HepG2 (cell line): ENCODE measurements at regions not wholly inside any gene's neighbourhood (a gene's known extent, or its start where the extent isn't known, plus 50 kb on each side); places are given as distances from the start of the nearest gene placed in this dataset.

Source experiments
- ATAC-seq: fragments of 200-7000 bp; cut with Tn5 transposase; 3 replicates; pipeline ENCODE4 v1.9.1; 2020; ENCODE audit warnings: mild to moderate bottlenecking, moderate library complexity
- BruUV-seq: library from RNA; stranded (reverse); fragments of 400-500 nt; replicated peaks from 2 replicates; lab custom pipeline; 2021; lab: Mats Ljungman, UMichigan
- CTCF ChIA-PET: fragments of 300-600 bp; formaldehyde crosslinking; extraction: SDS; loops from one replicate; lab custom pipeline; 2021; ENCODE audit warnings: low total read pairs, inconsistent platforms, low intra/inter-chr PET ratio; lab: Yijun Ruan, JAX
- POLR2A ChIA-PET: fragments of 350-600 bp; sonication (Branson Sonifier 250); formaldehyde crosslinking; loops from one replicate; lab custom pipeline; 2020; ENCODE audit warnings: antibody characterized with exemption, inconsistent platforms; lab: Yijun Ruan, JAX
- DNase-seq: peaks from one replicate; pipeline ENCODE4 v3.0.0-alpha.2; 2015; ENCODE audit warnings: low spot score
- FAIRE-seq: peaks from 3 replicates; lab custom pipeline; 2011; peaks lifted over from hg19 to GRCh38; lab: Jason Lieb, UNC
- H2AFZ ChIP-seq: one replicate; pipeline ENCODE4 v1.6.1; 2011; ENCODE audit warnings: low read length, inconsistent platforms
- H3K27ac ChIP-seq: fragments of 300-600 bp; 3 replicates; pipeline ENCODE4 v1.8.0; 2011; ENCODE audit warnings: mixed run types, mild to moderate bottlenecking, mixed read lengths, low read length, inconsistent platforms; ENCODE audit not compliant: insufficient read depth; ENCODE audit errors: extremely low read length
- H3K27me3 ChIP-seq, 2 experiments: fragments of 200-600 bp in 1 of 2; 2 replicates in 1 of 2; 3 replicates in 1 of 2; pipeline versions ENCODE4 v1.6.0 to v1.8.0; 2011; ENCODE audit warnings: low read length in 2 of 2, mild to moderate bottlenecking in 2 of 2, moderate library complexity in 2 of 2, inconsistent platforms in 1 of 2; ENCODE audit not compliant: insufficient read depth in 2 of 2, control insufficient read depth in 1 of 2
- H3K36me3 ChIP-seq, 2 experiments: fragments of 200-600 bp in 1 of 2; replicated peaks in 1 of 2; 2 replicates in 1 of 2; 3 replicates in 1 of 2; pipeline versions ENCODE4 v1.5.1 to v1.8.0; 2011; ENCODE audit warnings: low read length in 2 of 2, inconsistent platforms in 1 of 2; ENCODE audit not compliant: insufficient read depth in 2 of 2, control insufficient read depth in 1 of 2
- H3K4me1 ChIP-seq: 2 replicates; pipeline ENCODE4 v1.5.1; 2012; ENCODE audit warnings: low read length, inconsistent platforms; ENCODE audit not compliant: insufficient read depth
- H3K4me2 ChIP-seq: 2 replicates; pipeline ENCODE4 v1.6.0; 2011; ENCODE audit warnings: low read depth, low read length, inconsistent platforms
- H3K4me3 ChIP-seq, 3 experiments: fragments of 200-600 bp in 1 of 3; sonication (generic), shearing (Covaris generic) in 1 of 3; replicated peaks in 1 of 3; 2 replicates each; pipeline ENCODE4 v1.5.1; 2011 to 2016; ENCODE audit warnings: low read length in 3 of 3, inconsistent platforms in 2 of 3, low read depth in 2 of 3, mild to moderate bottlenecking in 2 of 3, control low read depth in 1 of 3, mixed read lengths in 1 of 3; ENCODE audit not compliant: insufficient read depth in 1 of 3
- H3K79me2 ChIP-seq: one replicate; pipeline ENCODE4 v1.6.1; 2011; ENCODE audit warnings: low read length, inconsistent platforms; ENCODE audit not compliant: insufficient read depth
- H3K9ac ChIP-seq: 2 replicates; pipeline ENCODE4 v1.6.0; 2011; ENCODE audit warnings: mild to moderate bottlenecking, low read depth, low read length, inconsistent platforms; ENCODE audit not compliant: insufficient read depth
- H3K9me3 ChIP-seq: 2 replicates; pipeline ENCODE4 v1.5.1; 2012; ENCODE audit warnings: mild to moderate bottlenecking, low read length
- H4K20me1 ChIP-seq: 2 replicates; pipeline ENCODE4 v1.6.0; 2011; ENCODE audit warnings: inconsistent platforms, mild to moderate bottlenecking, low read length, moderate library complexity; ENCODE audit not compliant: insufficient read depth
- HNRNPL ChIP-seq: fragments of 200-400 bp; formaldehyde crosslinking; IDR thresholded peaks from 2 replicates; pipeline ENCODE4 v1.6.1; 2017; ENCODE audit warnings: mild to moderate bottlenecking, low read depth, low read length
- JUN ChIP-seq: sonication (generic); formaldehyde crosslinking; IDR thresholded peaks from 2 replicates; pipeline ENCODE4 v1.4.0; 2020; ENCODE audit warnings: mild to moderate bottlenecking, missing genetic modification reagents
- MBD4 ChIP-seq: IDR thresholded peaks from 2 replicates; pipeline ENCODE4 v1.6.1; 2012; ENCODE audit warnings: low read length, inconsistent platforms, borderline replicate concordance
- MED13 ChIP-seq: sonication (generic); formaldehyde crosslinking; IDR thresholded peaks from 2 replicates; pipeline ENCODE4 v1.5.0; 2020; ENCODE audit warnings: missing genetic modification reagents
- SKI ChIP-seq: fragments of 450-650 bp; IDR thresholded peaks from one replicate; pipeline ENCODE4 v1.6.1; 2018; ENCODE audit warnings: mild to moderate bottlenecking; ENCODE audit not compliant: partially characterized antibody
- SOX5 ChIP-seq: IDR thresholded peaks from 2 replicates; pipeline ENCODE4 v1.6.1; 2016; ENCODE audit warnings: borderline replicate concordance
- TEAD2 ChIP-seq: sonication (generic); formaldehyde crosslinking; IDR thresholded peaks from 2 replicates; pipeline ENCODE4 v1.9.0; 2021; ENCODE audit warnings: missing genetic modification reagents
- TSC22D2 ChIP-seq: sonication (generic); formaldehyde crosslinking; IDR thresholded peaks from 2 replicates; pipeline ENCODE4 v1.5.1; 2020; ENCODE audit warnings: missing genetic modification reagents, mild to moderate bottlenecking, borderline replicate concordance
- ZNF225 ChIP-seq: sonication (generic); formaldehyde crosslinking; IDR thresholded peaks from 2 replicates; pipeline ENCODE4 v1.4.0; 2020; ENCODE audit warnings: mild to moderate bottlenecking, missing genetic modification reagents
- ZNF260 ChIP-seq: sonication (generic); formaldehyde crosslinking; IDR thresholded peaks from 2 replicates; pipeline ENCODE4 v1.4.0; 2020; ENCODE audit warnings: missing genetic modification reagents, low read depth, mild to moderate bottlenecking, borderline replicate concordance
- WGBS: methylation state at CpG from one replicate; pipeline ENCODE4 v1.1.6; 2017; ENCODE audit warnings: low lambda C conversion rate; 5-methylcytosine and 5-hydroxymethylcytosine counted together
- in situ Hi-C: cut with HindIII; loops from 2 replicates; pipeline ENCODE4 v1.10.0; 2017; ENCODE audit warnings: low pct_unique_long_range_greater_than_20kb; ENCODE audit not compliant: extremely low pct_ligation_motif_present
- intact Hi-C: fragments of 100-400 bp; cut with micrococcal nuclease; formaldehyde crosslinking; loops from one replicate; pipeline ENCODE4 v1.10.0; 2022; ENCODE audit not compliant: unreplicated experiment
- TF ChIP-seq, protein P1 (sequence below): sonication (generic); formaldehyde crosslinking; IDR thresholded peaks from 2 replicates; pipeline ENCODE4 v1.4.0; 2020; ENCODE audit warnings: mild to moderate bottlenecking, missing genetic modification reagents
- TF ChIP-seq, protein P2 (sequence below): sonication (generic); formaldehyde crosslinking; IDR thresholded peaks from 2 replicates; pipeline ENCODE4 v1.4.0; 2020; ENCODE audit warnings: mild to moderate bottlenecking, low read depth, missing genetic modification reagents
- TF ChIP-seq, protein P3 (sequence below): sonication (generic); formaldehyde crosslinking; conservative IDR thresholded peaks from 2 replicates; pipeline ENCODE4 v1.4.0; 2020; ENCODE audit warnings: missing genetic modification reagents
- TF ChIP-seq, protein P4 (sequence below): sonication (generic); formaldehyde crosslinking; IDR thresholded peaks from 2 replicates; pipeline ENCODE4 v1.8.1; 2022; ENCODE audit warnings: mild to moderate bottlenecking, missing genetic modification reagents
- TF ChIP-seq, protein P5 (sequence below): sonication (generic); formaldehyde crosslinking; IDR thresholded peaks from 2 replicates; pipeline ENCODE4 v1.5.1; 2020; ENCODE audit warnings: missing genetic modification reagents, mild to moderate bottlenecking, borderline replicate concordance

DNA sequence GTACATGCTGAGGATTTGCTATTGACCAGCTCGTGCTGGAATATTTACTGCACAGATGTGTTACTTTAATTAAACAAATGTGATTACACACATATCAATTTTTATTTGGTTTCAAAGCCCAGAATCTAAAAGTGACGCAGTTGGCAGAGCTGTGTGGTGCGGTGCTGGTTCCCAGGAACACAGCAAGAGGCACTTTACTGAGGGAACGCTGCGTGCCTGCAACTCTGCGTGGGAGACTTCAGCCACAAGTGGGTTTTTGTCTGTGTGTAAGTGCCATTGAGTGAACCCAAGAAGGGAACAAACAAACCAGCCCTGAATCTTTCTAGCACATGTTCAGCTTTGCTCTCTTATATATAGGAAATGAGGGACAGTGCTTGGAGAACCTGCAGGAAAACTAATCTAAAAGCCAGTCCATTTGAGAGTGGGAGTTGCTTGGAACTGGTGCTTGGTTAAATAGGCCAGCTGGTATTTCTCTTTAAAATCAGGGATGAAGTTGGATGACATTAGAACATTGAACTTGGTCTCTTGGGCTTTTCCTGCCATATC, 196.6 kb upstream of the CELF4 start:
- H3K9ac ChIP-seq, result no peak overlapping the region
- H4K20me1 ChIP-seq, result no peaks in the 10 kb centered on the region
- no peaks in the 10 kb centered on the region for H3K36me3 ChIP-seq
- H3K27ac ChIP-seq, result no peak overlapping the region
- 14% methylated on average over 6 of the region's 6 CpGs for WGBS
- no peak overlapping the region for H2AFZ ChIP-seq
- H3K79me2 ChIP-seq, result no peaks in the 10 kb centered on the region
- H3K27me3 ChIP-seq, result no peaks in the 10 kb centered on the region
- H3K9me3 ChIP-seq, result no peaks in the 10 kb centered on the region
- ATAC-seq (no peak), DNase-seq (no peak)
- CTCF ChIA-PET, result no interaction called here
- no TSS peak for BruUV-seq
- intact Hi-C loops, result no loop called here
- no peak overlapping the region for H3K4me3 ChIP-seq
- in situ Hi-C loops, result no loop called here
- POLR2A ChIA-PET, result no interaction called here
- TF ChIP-seq ZNF260, result no peak
- no peak for TF ChIP-seq SKI
- no peak for TF ChIP-seq TSC22D2 (CRISPR knock-in tag)
- TF ChIP-seq, protein P1, sequence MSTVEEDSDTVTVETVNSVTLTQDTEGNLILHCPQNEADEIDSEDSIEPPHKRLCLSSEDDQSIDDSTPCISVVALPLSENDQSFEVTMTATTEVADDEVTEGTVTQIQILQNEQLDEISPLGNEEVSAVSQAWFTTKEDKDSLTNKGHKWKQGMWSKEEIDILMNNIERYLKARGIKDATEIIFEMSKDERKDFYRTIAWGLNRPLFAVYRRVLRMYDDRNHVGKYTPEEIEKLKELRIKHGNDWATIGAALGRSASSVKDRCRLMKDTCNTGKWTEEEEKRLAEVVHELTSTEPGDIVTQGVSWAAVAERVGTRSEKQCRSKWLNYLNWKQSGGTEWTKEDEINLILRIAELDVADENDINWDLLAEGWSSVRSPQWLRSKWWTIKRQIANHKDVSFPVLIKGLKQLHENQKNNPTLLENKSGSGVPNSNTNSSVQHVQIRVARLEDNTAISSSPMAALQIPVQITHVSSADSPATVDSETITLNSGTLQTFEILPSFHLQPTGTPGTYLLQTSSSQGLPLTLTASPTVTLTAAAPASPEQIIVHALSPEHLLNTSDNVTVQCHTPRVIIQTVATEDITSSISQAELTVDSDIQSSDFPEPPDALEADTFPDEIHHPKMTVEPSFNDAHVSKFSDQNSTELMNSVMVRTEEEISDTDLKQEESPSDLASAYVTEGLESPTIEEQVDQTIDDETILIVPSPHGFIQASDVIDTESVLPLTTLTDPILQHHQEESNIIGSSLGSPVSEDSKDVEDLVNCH (CRISPR knock-in tag), result no peak
- no peak for TF ChIP-seq ZNF225 (CRISPR knock-in tag)
- no peak for TF ChIP-seq HNRNPL
- TF ChIP-seq, all 625 proteins: peak for 0
- no peak for FAIRE-seq
- Histone ChIP-seq H3K4me1 (no peaks in the 10 kb centered on the region), H3K4me2 (no peak overlapping the region)

DNA sequence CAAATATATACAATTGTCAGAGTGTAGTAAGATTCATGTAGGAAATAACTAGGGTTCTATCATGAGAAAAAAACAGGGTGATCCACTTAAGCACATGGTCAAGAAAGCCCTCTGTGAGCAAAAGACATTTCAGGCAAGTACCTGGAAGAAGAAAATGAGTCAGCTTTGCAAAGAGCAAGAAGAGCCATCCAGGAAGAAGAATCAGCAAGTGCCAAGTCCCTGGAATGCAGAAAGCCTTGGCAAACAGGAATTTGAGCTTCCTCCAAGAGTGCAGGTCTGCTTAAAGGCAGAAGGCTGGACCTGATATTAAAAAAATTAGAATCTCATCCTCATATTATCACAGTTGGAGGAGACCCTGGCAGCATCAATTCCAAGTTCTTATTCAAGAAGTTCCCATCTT, 188.5 kb upstream of the CELF4 start:
- in situ Hi-C loops (no loop called here), intact Hi-C loops (no loop called here)
- H3K4me2 ChIP-seq, result no peak overlapping the region
- no peak overlapping the region for H3K9ac ChIP-seq
- no peaks in the 10 kb centered on the region for H3K79me2 ChIP-seq
- no peak overlapping the region for H3K4me3 ChIP-seq
- no peaks in the 10 kb centered on the region for H3K9me3 ChIP-seq
- BruUV-seq, result no TSS peak
- H4K20me1 ChIP-seq, result no peaks in the 10 kb centered on the region
- ATAC-seq (no peak), FAIRE-seq (no peak), DNase-seq (no peak)
- CTCF ChIA-PET, result no interaction called here
- no peak overlapping the region for H3K27ac ChIP-seq
- POLR2A ChIA-PET, result no interaction called here
- no peaks in the 10 kb centered on the region for H3K27me3 ChIP-seq
- H3K4me1 ChIP-seq, result no peaks in the 10 kb centered on the region
- no peak overlapping the region for H2AFZ ChIP-seq
- H3K36me3 ChIP-seq, result no peaks in the 10 kb centered on the region
- TF ChIP-seq, protein P2, sequence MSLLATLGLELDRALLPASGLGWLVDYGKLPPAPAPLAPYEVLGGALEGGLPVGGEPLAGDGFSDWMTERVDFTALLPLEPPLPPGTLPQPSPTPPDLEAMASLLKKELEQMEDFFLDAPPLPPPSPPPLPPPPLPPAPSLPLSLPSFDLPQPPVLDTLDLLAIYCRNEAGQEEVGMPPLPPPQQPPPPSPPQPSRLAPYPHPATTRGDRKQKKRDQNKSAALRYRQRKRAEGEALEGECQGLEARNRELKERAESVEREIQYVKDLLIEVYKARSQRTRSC, result no peak
- TF ChIP-seq SOX5 (CRISPR knock-in tag), result no peak
- no peak for TF ChIP-seq TEAD2 (CRISPR knock-in tag)
- no peak for TF ChIP-seq MED13 (CRISPR knock-in tag)
- TF ChIP-seq MBD4, result no peak
- TF ChIP-seq, protein P3, sequence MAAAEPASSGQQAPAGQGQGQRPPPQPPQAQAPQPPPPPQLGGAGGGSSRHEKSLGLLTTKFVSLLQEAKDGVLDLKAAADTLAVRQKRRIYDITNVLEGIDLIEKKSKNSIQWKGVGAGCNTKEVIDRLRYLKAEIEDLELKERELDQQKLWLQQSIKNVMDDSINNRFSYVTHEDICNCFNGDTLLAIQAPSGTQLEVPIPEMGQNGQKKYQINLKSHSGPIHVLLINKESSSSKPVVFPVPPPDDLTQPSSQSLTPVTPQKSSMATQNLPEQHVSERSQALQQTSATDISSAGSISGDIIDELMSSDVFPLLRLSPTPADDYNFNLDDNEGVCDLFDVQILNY (CRISPR knock-in tag), result no peak
- no peak for TF ChIP-seq JUN (CRISPR knock-in tag)
- TF ChIP-seq, protein P4, sequence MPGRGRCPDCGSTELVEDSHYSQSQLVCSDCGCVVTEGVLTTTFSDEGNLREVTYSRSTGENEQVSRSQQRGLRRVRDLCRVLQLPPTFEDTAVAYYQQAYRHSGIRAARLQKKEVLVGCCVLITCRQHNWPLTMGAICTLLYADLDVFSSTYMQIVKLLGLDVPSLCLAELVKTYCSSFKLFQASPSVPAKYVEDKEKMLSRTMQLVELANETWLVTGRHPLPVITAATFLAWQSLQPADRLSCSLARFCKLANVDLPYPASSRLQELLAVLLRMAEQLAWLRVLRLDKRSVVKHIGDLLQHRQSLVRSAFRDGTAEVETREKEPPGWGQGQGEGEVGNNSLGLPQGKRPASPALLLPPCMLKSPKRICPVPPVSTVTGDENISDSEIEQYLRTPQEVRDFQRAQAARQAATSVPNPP, result no peak
- TF ChIP-seq, protein P5, sequence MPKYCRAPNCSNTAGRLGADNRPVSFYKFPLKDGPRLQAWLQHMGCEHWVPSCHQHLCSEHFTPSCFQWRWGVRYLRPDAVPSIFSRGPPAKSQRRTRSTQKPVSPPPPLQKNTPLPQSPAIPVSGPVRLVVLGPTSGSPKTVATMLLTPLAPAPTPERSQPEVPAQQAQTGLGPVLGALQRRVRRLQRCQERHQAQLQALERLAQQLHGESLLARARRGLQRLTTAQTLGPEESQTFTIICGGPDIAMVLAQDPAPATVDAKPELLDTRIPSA (CRISPR knock-in tag), result no peak
